GM12878 (cell line): ENCODE measurements at regions not wholly inside any gene's neighbourhood (a gene's known extent, or its start where the extent isn't known, plus 50 kb on each side); places are given as distances from the start of the nearest gene placed in this dataset.

Experiments
- ATAC-seq: fragments of 200-7000 bp; cut with Tn5 transposase; 3 replicates; pipeline ENCODE4 v1.9.1; 2020; ENCODE audit warnings: mild to moderate bottlenecking, moderate library complexity
- BruUV-seq: library from RNA; stranded (reverse); fragments of 400-500 nt; replicated peaks from 2 replicates; lab custom pipeline; 2021; lab: Mats Ljungman, UMichigan
- CTCF ChIA-PET: fragments of 300-600 bp; sonication (Branson Sonifier 250); formaldehyde crosslinking; extraction: SDS; loops from one replicate; lab custom pipeline; 2021; ENCODE audit warnings: inconsistent platforms; lab: Yijun Ruan, JAX
- POLR2A ChIA-PET: fragments of 350-600 bp; formaldehyde crosslinking; extraction: SDS; loops from one replicate; lab custom pipeline; 2021; ENCODE audit warnings: inconsistent platforms; lab: Charles Lee
- RAD21 ChIA-PET: fragments of 300-600 bp; sonication (Branson Sonifier 250); formaldehyde crosslinking; loops from one replicate; lab custom pipeline; 2023; ENCODE audit warnings: antibody characterized with exemption; ENCODE audit not compliant: unreplicated experiment; lab: Charles Lee
- SMC1A ChIA-PET: fragments of 300-600 bp; sonication (Branson Sonifier 250); formaldehyde crosslinking; loops from one replicate; lab custom pipeline; 2023; ENCODE audit not compliant: unreplicated experiment, uncharacterized antibody; lab: Charles Lee
- DNase-seq: peaks from one replicate; pipeline ENCODE4 v3.0.0-alpha.2; 2011; ENCODE audit warnings: low read depth, low spot score
- FAIRE-seq: peaks from 3 replicates; lab custom pipeline; 2011; peaks lifted over from hg19 to GRCh38; lab: Jason Lieb, UNC
- H2AFZ ChIP-seq: 2 replicates; pipeline ENCODE4 v1.6.0; 2011; ENCODE audit warnings: low read depth, low read length, control low read depth; ENCODE audit not compliant: control insufficient read depth
- H3K27ac ChIP-seq: 2 replicates; pipeline ENCODE4 v1.5.1; 2011; ENCODE audit warnings: control low read depth; ENCODE audit not compliant: control insufficient read depth, insufficient read depth
- H3K27me3 ChIP-seq, 2 experiments: replicated peaks in 1 of 2; 2 replicates each; pipeline versions ENCODE4 v1.6.0 to v1.6.1; 2011; ENCODE audit warnings: low read length in 1 of 2; ENCODE audit not compliant: control insufficient read depth in 2 of 2, insufficient read depth in 2 of 2
- H3K36me3 ChIP-seq, 2 experiments: 2 replicates each; pipeline ENCODE4 v1.5.1; 2011; ENCODE audit warnings: low read length in 1 of 2; ENCODE audit not compliant: control insufficient read depth in 2 of 2, insufficient read depth in 2 of 2
- H3K4me1 ChIP-seq: 2 replicates; pipeline ENCODE4 v1.6.1; 2011; ENCODE audit warnings: mild to moderate bottlenecking, low read length, moderate library complexity, mixed read lengths; ENCODE audit not compliant: control insufficient read depth, insufficient read depth
- H3K4me2 ChIP-seq: 2 replicates; pipeline ENCODE4 v1.6.0; 2011; ENCODE audit warnings: control low read depth; ENCODE audit not compliant: control insufficient read depth, insufficient read depth
- H3K4me3 ChIP-seq: fragments of 200-600 bp; sonication (generic); 2 replicates; pipeline ENCODE4 v1.5.1; 2016
- H3K79me2 ChIP-seq: 2 replicates; pipeline ENCODE4 v1.6.0; 2011; ENCODE audit warnings: low read length; ENCODE audit not compliant: control insufficient read depth, insufficient read depth
- H3K9ac ChIP-seq: 2 replicates; pipeline ENCODE4 v1.8.0; 2011; ENCODE audit warnings: low read length, control low read depth, mixed read lengths; ENCODE audit not compliant: control insufficient read depth, insufficient read depth
- H3K9me3 ChIP-seq: replicated peaks from 3 replicates; pipeline ENCODE4 v1.5.1; 2011; ENCODE audit warnings: mild to moderate bottlenecking, low read length; ENCODE audit not compliant: control insufficient read depth, insufficient read depth
- H4K20me1 ChIP-seq: 2 replicates; pipeline ENCODE4 v1.6.0; 2011; ENCODE audit not compliant: control insufficient read depth, insufficient read depth
- CBX5 ChIP-seq: sonication (generic); IDR thresholded peaks from 2 replicates; pipeline ENCODE4 v1.6.1; 2016; ENCODE audit warnings: low read depth, moderate library complexity, mild to moderate bottlenecking, inconsistent platforms
- FOS ChIP-seq: IDR thresholded peaks from 3 replicates; pipeline ENCODE4 v1.6.1; 2011; ENCODE audit warnings: borderline replicate concordance; ENCODE audit not compliant: insufficient read length; ENCODE audit errors: extremely low read depth
- NR2C2 ChIP-seq: IDR thresholded peaks from 2 replicates; pipeline ENCODE4 v1.6.1; 2011; ENCODE audit warnings: borderline replicate concordance, low read depth; ENCODE audit not compliant: control insufficient read depth, insufficient read length
- RB1 ChIP-seq: fragments of 450-650 bp; formaldehyde crosslinking; IDR thresholded peaks from 2 replicates; pipeline ENCODE4 v1.6.1; 2017; ENCODE audit warnings: mild to moderate bottlenecking, borderline replicate concordance
- TARDBP ChIP-seq: IDR thresholded peaks from 2 replicates; pipeline ENCODE4 v1.6.1; 2016; ENCODE audit warnings: borderline replicate concordance
- ZNF384 ChIP-seq: IDR thresholded peaks from 2 replicates; pipeline ENCODE4 v1.6.1; 2012; ENCODE audit warnings: low read depth, mild to moderate bottlenecking, low read length, improper control_type of control experiment, borderline replicate concordance
- WGBS: methylation state at CpG from one replicate; pipeline ENCODE4 v1.1.6; 2016; ENCODE audit warnings: low lambda C conversion rate; ENCODE audit not compliant: insufficient replicate concordance, insufficient coverage; ENCODE audit errors: missing lambda C conversion rate; 5-methylcytosine and 5-hydroxymethylcytosine counted together
- in situ Hi-C: fragments of 300-500 bp; cut with MboI; formaldehyde crosslinking; loops from 9 replicates; pipeline ENCODE4 v1.14.3; 2018; ENCODE audit warnings: mixed read lengths
- intact Hi-C: fragments of 100-400 bp; cut with micrococcal nuclease; formaldehyde crosslinking; loops from one replicate; pipeline ENCODE4 v1.14.2; 2022; ENCODE audit not compliant: unreplicated experiment
- TF ChIP-seq, protein P1 (sequence below): fragments of 450-650 bp; IDR thresholded peaks from 2 replicates; pipeline ENCODE4 v1.6.1; 2017; ENCODE audit warnings: mild to moderate bottlenecking, low read depth, inconsistent platforms; ENCODE audit not compliant: poor library complexity, severe bottlenecking

DNA sequence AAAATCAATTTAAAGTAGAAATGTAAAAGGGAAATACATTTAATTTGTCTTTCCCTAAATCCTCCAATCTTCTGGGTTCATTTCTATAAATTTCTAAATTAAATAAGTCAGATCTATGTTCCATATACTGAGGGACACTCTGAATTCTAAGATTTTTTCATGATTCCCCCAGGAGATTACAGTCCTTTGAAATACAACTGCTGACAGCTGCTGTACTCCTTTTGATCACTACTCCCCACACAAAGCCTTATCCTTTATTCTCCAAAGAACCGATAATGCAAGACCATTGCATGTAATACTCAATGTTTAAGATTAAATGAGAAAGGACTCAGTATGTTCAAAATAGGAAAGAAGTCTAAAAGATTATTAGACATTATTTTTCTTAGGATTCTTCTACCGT is 865.7 kb downstream of the EPHA3 start:
- WGBS = 22% methylated on average over 2 of the region's 2 CpGs
- no peak overlapping the region for H2AFZ ChIP-seq
- no peaks in the 10 kb centered on the region for H3K4me1 ChIP-seq
- H3K27ac ChIP-seq = no peak overlapping the region
- POLR2A ChIA-PET = no interaction called here
- no peaks in the 10 kb centered on the region for H4K20me1 ChIP-seq
- no peak overlapping the region for H3K4me2 ChIP-seq
- RAD21 ChIA-PET = no interaction called here
- ATAC-seq (no peak), FAIRE-seq (no peak), DNase-seq (no peak)
- SMC1A ChIA-PET = interaction anchor here (1.1 kb wide), 1 partner anchor 9 kb away, joined by 3 read pairs; no protein-coding TSS in a partner anchor
- no peaks in the 10 kb centered on the region for H3K9me3 ChIP-seq
- H3K4me3 ChIP-seq = no peak overlapping the region
- in situ Hi-C loops (no loop called here), intact Hi-C loops (no loop called here)
- TF ChIP-seq RB1 = no peak
- TF ChIP-seq, protein P1, sequence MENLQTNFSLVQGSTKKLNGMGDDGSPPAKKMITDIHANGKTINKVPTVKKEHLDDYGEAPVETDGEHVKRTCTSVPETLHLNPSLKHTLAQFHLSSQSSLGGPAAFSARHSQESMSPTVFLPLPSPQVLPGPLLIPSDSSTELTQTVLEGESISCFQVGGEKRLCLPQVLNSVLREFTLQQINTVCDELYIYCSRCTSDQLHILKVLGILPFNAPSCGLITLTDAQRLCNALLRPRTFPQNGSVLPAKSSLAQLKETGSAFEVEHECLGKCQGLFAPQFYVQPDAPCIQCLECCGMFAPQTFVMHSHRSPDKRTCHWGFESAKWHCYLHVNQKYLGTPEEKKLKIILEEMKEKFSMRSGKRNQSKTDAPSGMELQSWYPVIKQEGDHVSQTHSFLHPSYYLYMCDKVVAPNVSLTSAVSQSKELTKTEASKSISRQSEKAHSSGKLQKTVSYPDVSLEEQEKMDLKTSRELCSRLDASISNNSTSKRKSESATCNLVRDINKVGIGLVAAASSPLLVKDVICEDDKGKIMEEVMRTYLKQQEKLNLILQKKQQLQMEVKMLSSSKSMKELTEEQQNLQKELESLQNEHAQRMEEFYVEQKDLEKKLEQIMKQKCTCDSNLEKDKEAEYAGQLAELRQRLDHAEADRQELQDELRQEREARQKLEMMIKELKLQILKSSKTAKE = no peak
- TF ChIP-seq TARDBP = no peak
- TF ChIP-seq NR2C2 = no peak
- TF ChIP-seq ZNF384 = no peak
- TF ChIP-seq FOS = no peak
- TF ChIP-seq CBX5 = no peak
- CTCF ChIA-PET = interaction anchor here (1.4 kb wide), 1 partner anchor 118 kb away, joined by 3 read pairs; no protein-coding TSS in a partner anchor
- H3K36me3 ChIP-seq = no peaks in the 10 kb centered on the region
- no TSS peak for BruUV-seq
- H3K9ac ChIP-seq = no peak overlapping the region
- H3K27me3 ChIP-seq = no peaks in the 10 kb centered on the region
- no peaks in the 10 kb centered on the region for H3K79me2 ChIP-seq
